A673 (cell line): ENCODE measurements at regions not wholly inside any gene's neighbourhood (a gene's known extent, or its start where the extent isn't known, plus 50 kb on each side); places are given as distances from the start of the nearest gene placed in this dataset.

Experiments
- EZH2 ChIP-seq: fragments of 200-600 bp; sonication (generic); IDR thresholded peaks from 2 replicates; pipeline ENCODE4 v1.6.1; 2017; ENCODE audit warnings: borderline replicate concordance, low read depth, mild to moderate bottlenecking, mixed read lengths, antibody characterized with exemption, low read length; ENCODE audit not compliant: poor library complexity, severe bottlenecking
- TF ChIP-seq, protein P1 (sequence below): fragments of 300-800, 200-600 bp; sonication (generic); conservative IDR thresholded peaks from 2 replicates; pipeline ENCODE4 v1.5.1; 2017; ENCODE audit warnings: low read depth, mild to moderate bottlenecking, antibody characterized with exemption, low read length, moderate library complexity, mixed read lengths

DNA sequence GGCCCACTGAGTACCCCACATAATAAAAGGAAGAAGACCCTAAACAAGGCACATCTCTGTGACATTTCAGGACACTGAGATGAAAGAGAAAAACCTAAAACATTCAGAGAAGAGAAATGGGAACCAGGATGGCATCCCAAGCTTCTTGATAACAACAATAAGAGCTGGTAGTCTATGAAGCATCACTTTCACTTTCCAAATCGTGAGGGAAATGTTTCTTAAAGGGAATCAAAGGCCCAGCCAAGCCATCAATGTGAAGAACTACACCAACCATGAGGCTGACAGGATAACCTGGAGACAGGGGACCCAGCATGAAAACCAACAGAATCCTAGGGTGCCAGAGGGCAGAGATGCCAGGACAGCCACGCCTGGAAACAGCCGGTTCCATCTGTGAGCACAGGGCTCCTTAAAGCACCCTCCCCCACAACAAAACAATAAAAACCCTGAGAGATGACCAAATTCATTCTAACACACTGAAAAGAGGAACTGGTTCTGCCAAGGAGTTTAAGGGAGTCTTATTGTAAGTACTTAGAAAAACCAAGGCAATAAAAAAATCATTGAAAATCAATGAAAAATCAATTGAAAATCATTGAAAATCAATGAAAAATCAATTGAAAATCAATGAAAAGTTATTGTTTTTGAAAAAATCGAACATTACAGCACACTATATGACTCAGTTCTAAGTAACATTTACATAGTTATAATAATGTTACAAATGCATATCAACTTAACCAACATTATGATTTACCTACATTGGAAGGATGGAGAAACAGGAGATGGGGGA is 141.5 kb upstream of the ERG start:
- TF ChIP-seq EZH2 = no peak
- TF ChIP-seq, protein P1, sequence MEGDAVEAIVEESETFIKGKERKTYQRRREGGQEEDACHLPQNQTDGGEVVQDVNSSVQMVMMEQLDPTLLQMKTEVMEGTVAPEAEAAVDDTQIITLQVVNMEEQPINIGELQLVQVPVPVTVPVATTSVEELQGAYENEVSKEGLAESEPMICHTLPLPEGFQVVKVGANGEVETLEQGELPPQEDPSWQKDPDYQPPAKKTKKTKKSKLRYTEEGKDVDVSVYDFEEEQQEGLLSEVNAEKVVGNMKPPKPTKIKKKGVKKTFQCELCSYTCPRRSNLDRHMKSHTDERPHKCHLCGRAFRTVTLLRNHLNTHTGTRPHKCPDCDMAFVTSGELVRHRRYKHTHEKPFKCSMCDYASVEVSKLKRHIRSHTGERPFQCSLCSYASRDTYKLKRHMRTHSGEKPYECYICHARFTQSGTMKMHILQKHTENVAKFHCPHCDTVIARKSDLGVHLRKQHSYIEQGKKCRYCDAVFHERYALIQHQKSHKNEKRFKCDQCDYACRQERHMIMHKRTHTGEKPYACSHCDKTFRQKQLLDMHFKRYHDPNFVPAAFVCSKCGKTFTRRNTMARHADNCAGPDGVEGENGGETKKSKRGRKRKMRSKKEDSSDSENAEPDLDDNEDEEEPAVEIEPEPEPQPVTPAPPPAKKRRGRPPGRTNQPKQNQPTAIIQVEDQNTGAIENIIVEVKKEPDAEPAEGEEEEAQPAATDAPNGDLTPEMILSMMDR = no peak
